IMR-90 (cell line): ENCODE measurements at regions not wholly inside any gene's neighbourhood (a gene's known extent, or its start where the extent isn't known, plus 50 kb on each side); places are given as distances from the start of the nearest gene placed in this dataset.

ENCODE experiments used
- ATAC-seq: fragments of 200-7000 bp; cut with Tn5 transposase; 2 replicates; pipeline ENCODE4 v1.9.1; 2020; ENCODE audit warnings: low read depth, mild to moderate bottlenecking, moderate library complexity
- BruUV-seq: library from RNA; stranded (reverse); fragments of 400-500 nt; replicated peaks from 2 replicates; lab custom pipeline; 2021; lab: Mats Ljungman, UMichigan
- CTCF ChIA-PET: fragments of 300-600 bp; formaldehyde crosslinking; extraction: SDS; loops from one replicate; lab custom pipeline; 2021; ENCODE audit warnings: antibody characterized with exemption; lab: Yijun Ruan, JAX
- POLR2A ChIA-PET: fragments of 300-600 bp; sonication (Branson Sonifier 250); formaldehyde crosslinking; loops from one replicate; lab custom pipeline; 2022; ENCODE audit warnings: antibody characterized with exemption; ENCODE audit not compliant: unreplicated experiment; lab: Charles Lee
- DNase-seq: peaks from one replicate; pipeline ENCODE4 v3.0.0; 2013
- H2AFZ ChIP-seq: replicated peaks from 2 replicates; pipeline ENCODE3; 2013; ENCODE audit warnings: low read length, mild to moderate bottlenecking; ENCODE audit not compliant: poor library complexity
- H2AK5ac ChIP-seq: 2 replicates; pipeline ENCODE4 v1.6.1; 2013; ENCODE audit warnings: low read depth, low read length, inconsistent platforms
- H2AK9ac ChIP-seq: replicated peaks from 2 replicates; pipeline ENCODE3; 2013; ENCODE audit warnings: mild to moderate bottlenecking, low read depth, low read length, moderate library complexity; ENCODE audit not compliant: poor library complexity
- H2BK120ac ChIP-seq: 2 replicates; pipeline ENCODE4 v1.6.1; 2013; ENCODE audit warnings: low read depth, low read length, inconsistent platforms
- H2BK15ac ChIP-seq: 3 replicates; pipeline ENCODE4 v1.6.1; 2013; ENCODE audit warnings: low read depth, low read length, inconsistent platforms
- H2BK20ac ChIP-seq: 2 replicates; pipeline ENCODE4 v1.6.1; 2013; ENCODE audit warnings: low read depth, mild to moderate bottlenecking, inconsistent platforms, low read length, moderate library complexity
- H2BK5ac ChIP-seq: 2 replicates; pipeline ENCODE4 v1.6.1; 2013; ENCODE audit warnings: mild to moderate bottlenecking, low read depth, low read length, inconsistent platforms; ENCODE audit not compliant: poor library complexity, severe bottlenecking
- H3K14ac ChIP-seq: replicated peaks from 2 replicates; pipeline ENCODE4 v1.6.1; 2013; ENCODE audit warnings: low read depth, low read length, inconsistent platforms
- H3K18ac ChIP-seq: 2 replicates; pipeline ENCODE4 v1.6.1; 2013; ENCODE audit warnings: low read depth, low read length, control low read depth
- H3K23ac ChIP-seq: 2 replicates; pipeline ENCODE4 v1.6.1; 2013; ENCODE audit warnings: low read depth, low read length, inconsistent platforms
- H3K27ac ChIP-seq: 2 replicates; pipeline ENCODE4 v1.5.1; 2013; ENCODE audit warnings: mild to moderate bottlenecking, control low read depth, low read length; ENCODE audit not compliant: insufficient read depth
- H3K27me3 ChIP-seq: 2 replicates; pipeline ENCODE4 v1.6.1; 2013; ENCODE audit warnings: low read length; ENCODE audit not compliant: control insufficient read depth, insufficient read depth
- H3K36me3 ChIP-seq: 2 replicates; pipeline ENCODE4 v1.6.1; 2013; ENCODE audit warnings: low read length, mixed read lengths; ENCODE audit not compliant: control insufficient read depth, insufficient read depth
- H3K4ac ChIP-seq: 2 replicates; pipeline ENCODE4 v1.6.1; 2013; ENCODE audit warnings: low read depth, low read length, inconsistent platforms
- H3K4me1 ChIP-seq: 2 replicates; pipeline ENCODE4 v1.6.1; 2013; ENCODE audit warnings: low read length, mixed read lengths; ENCODE audit not compliant: control insufficient read depth, insufficient read depth
- H3K4me2 ChIP-seq: 2 replicates; pipeline ENCODE4 v1.6.1; 2013; ENCODE audit warnings: low read depth, mild to moderate bottlenecking, control low read depth, low read length, moderate library complexity
- H3K4me3 ChIP-seq: 2 replicates; pipeline ENCODE4 v1.5.1; 2013; ENCODE audit warnings: low read depth, mild to moderate bottlenecking, control low read depth, low read length, moderate library complexity; ENCODE audit not compliant: insufficient read depth
- H3K56ac ChIP-seq: 2 replicates; pipeline ENCODE4 v1.6.1; 2013; ENCODE audit warnings: low read length, inconsistent platforms; ENCODE audit not compliant: insufficient read depth; ENCODE audit errors: extremely low read depth
- H3K79me1 ChIP-seq, 2 experiments: 2 replicates each; pipeline ENCODE4 v1.6.1; 2013; ENCODE audit warnings: low read length in 2 of 2, inconsistent platforms in 1 of 2, low read depth in 1 of 2
- H3K9ac ChIP-seq: 2 replicates; pipeline ENCODE4 v1.6.1; 2013; ENCODE audit warnings: low read depth, low read length, control low read depth
- H3K9me1 ChIP-seq: 2 replicates; pipeline ENCODE4 v1.6.1; 2013; ENCODE audit warnings: low read length, inconsistent platforms; ENCODE audit not compliant: insufficient read depth
- H3K9me3 ChIP-seq: 2 replicates; pipeline ENCODE4 v1.6.1; 2013; ENCODE audit warnings: low read length; ENCODE audit not compliant: control insufficient read depth, insufficient read depth
- H4K20me1 ChIP-seq: 2 replicates; pipeline ENCODE4 v1.6.1; 2013; ENCODE audit warnings: low read length, inconsistent platforms; ENCODE audit not compliant: insufficient read depth
- H4K5ac ChIP-seq: 2 replicates; pipeline ENCODE4 v1.6.1; 2013; ENCODE audit warnings: mild to moderate bottlenecking, low read depth, low read length, control low read depth
- H4K8ac ChIP-seq, 2 experiments: 2 replicates each; pipeline ENCODE4 v1.6.1; 2013; ENCODE audit warnings: low read depth in 2 of 2, low read length in 2 of 2, control low read depth in 1 of 2, inconsistent platforms in 1 of 2
- H4K91ac ChIP-seq: 2 replicates; pipeline ENCODE4 v1.6.1; 2013; ENCODE audit warnings: low read depth, low read length, inconsistent platforms; ENCODE audit not compliant: insufficient read depth
- BHLHE40 ChIP-seq: fragments of 150-350 bp; IDR thresholded peaks from 2 replicates; pipeline ENCODE4 v1.6.1; 2016; ENCODE audit warnings: mild to moderate bottlenecking, low read depth, low read length
- CEBPB ChIP-seq: IDR thresholded peaks from 2 replicates; pipeline ENCODE4 v1.6.1; 2012; ENCODE audit warnings: low read depth, low read length, improper control_type of control experiment
- FOS ChIP-seq: fragments of 150-350 bp; IDR thresholded peaks from 2 replicates; pipeline ENCODE4 v1.6.1; 2016; ENCODE audit warnings: low read depth, low read length
- MAFK ChIP-seq: IDR thresholded peaks from 2 replicates; pipeline ENCODE4 v1.6.1; 2012; ENCODE audit warnings: low read depth, low read length, improper control_type of control experiment
- NFE2L2 ChIP-seq: fragments of 150-350 bp; IDR thresholded peaks from 2 replicates; pipeline ENCODE4 v1.6.1; 2016; ENCODE audit warnings: low read depth, mild to moderate bottlenecking, low read length
- RAD21 ChIP-seq: IDR thresholded peaks from 2 replicates; pipeline ENCODE4 v1.6.1; 2012; ENCODE audit warnings: low read length, improper control_type of control experiment
- WGBS, 2 experiments: methylation state at CpG; one replicate each; pipeline versions ENCODE4 v1.1.5 to v1.1.7; 2013; ENCODE audit warnings: missing lambda C conversion rate in 2 of 2; ENCODE audit not compliant: insufficient read length in 1 of 2; ENCODE audit errors: extremely low coverage in 2 of 2; 5-methylcytosine and 5-hydroxymethylcytosine counted together
- dilution Hi-C: fragments of 300-500 bp; cut with HindIII; formaldehyde crosslinking; loops from one replicate; pipeline ENCODE4 v1.14.3; 2018; ENCODE audit warnings: low sequenced_read_pairs; ENCODE audit not compliant: unreplicated experiment
- in situ Hi-C: fragments of 300-500 bp; cut with MboI; formaldehyde crosslinking; loops from 3 replicates; pipeline ENCODE4 v1.14.3; 2019; ENCODE audit warnings: low sequenced_read_pairs, inconsistent platforms, mixed read lengths
- intact Hi-C: fragments of 100-400 bp; cut with micrococcal nuclease; formaldehyde crosslinking; loops from 2 replicates; pipeline ENCODE4 v1.10.0; 2022

GRCh38 chr10:55466806-55467504, 665.9 kb upstream of the PCDH15 start:
- H3K79me1 ChIP-seq: no peaks in the 10 kb centered on the region
- H3K14ac ChIP-seq: no peak overlapping the region
- no peak overlapping the region for H2BK120ac ChIP-seq
- BruUV-seq: no TSS peak
- no peak overlapping the region for H3K18ac ChIP-seq
- dilution Hi-C loops (no loop called here), intact Hi-C loops (no loop called here), in situ Hi-C loops (no loop called here)
- no peak overlapping the region for H2AK9ac ChIP-seq
- H3K27ac ChIP-seq: no peak overlapping the region
- no peak overlapping the region for H3K4ac ChIP-seq
- no peak for ATAC-seq
- H3K9me3 ChIP-seq: peaks cover 3% of the 10 kb centered on the region; the same call in 1 of the 2 replicates
- H4K91ac ChIP-seq: no peak overlapping the region
- no peak for DNase-seq
- H3K4me2 ChIP-seq: no peak overlapping the region
- no peak overlapping the region for H3K23ac ChIP-seq
- no peaks in the 10 kb centered on the region for H3K4me1 ChIP-seq
- ChIA-PET POLR2A (no interaction called here), CTCF (no interaction called here)
- TF ChIP-seq CEBPB (no peak), BHLHE40 (no peak), RAD21 (no peak), FOS (no peak), MAFK (no peak), NFE2L2 (no peak)
- WGBS, 2 experiments: no CpG with 5 or more reads among the region's 2 CpGs
- H3K56ac ChIP-seq: no peak overlapping the region
- no peaks in the 10 kb centered on the region for H3K36me3 ChIP-seq
- no peaks in the 10 kb centered on the region for H3K27me3 ChIP-seq
- no peak overlapping the region for H4K8ac ChIP-seq
- H2AK5ac ChIP-seq: no peak overlapping the region
- no peaks in the 10 kb centered on the region for H4K20me1 ChIP-seq
- no peak overlapping the region for H2BK5ac ChIP-seq
- H2AFZ ChIP-seq: no peak overlapping the region
- H4K5ac ChIP-seq: no peak overlapping the region
- H3K4me3 ChIP-seq: no peak overlapping the region
- H3K9ac ChIP-seq: no peak overlapping the region
- H2BK15ac ChIP-seq: no peak overlapping the region
- H2BK20ac ChIP-seq: no peak overlapping the region
- no peaks in the 10 kb centered on the region for H3K9me1 ChIP-seq
